Tongue (tissue), 1 donor: ENCODE measurements at regions not wholly inside any gene's neighbourhood (a gene's known extent, or its start where the extent isn't known, plus 50 kb on each side); places are given as distances from the start of the nearest gene placed in this dataset.
A peak's percentile ranks its signal among the peaks of the same experiment; 100 is the strongest.
"Not testable (repeated sequence)": the region's sequence is repeated elsewhere in the genome, so short reads cannot be mapped to it uniquely, and the experiment has no call there.

Source experiments
- DNase-seq: peaks from one replicate; pipeline ENCODE4 v3.0.0-alpha.2; 2015

DNA sequence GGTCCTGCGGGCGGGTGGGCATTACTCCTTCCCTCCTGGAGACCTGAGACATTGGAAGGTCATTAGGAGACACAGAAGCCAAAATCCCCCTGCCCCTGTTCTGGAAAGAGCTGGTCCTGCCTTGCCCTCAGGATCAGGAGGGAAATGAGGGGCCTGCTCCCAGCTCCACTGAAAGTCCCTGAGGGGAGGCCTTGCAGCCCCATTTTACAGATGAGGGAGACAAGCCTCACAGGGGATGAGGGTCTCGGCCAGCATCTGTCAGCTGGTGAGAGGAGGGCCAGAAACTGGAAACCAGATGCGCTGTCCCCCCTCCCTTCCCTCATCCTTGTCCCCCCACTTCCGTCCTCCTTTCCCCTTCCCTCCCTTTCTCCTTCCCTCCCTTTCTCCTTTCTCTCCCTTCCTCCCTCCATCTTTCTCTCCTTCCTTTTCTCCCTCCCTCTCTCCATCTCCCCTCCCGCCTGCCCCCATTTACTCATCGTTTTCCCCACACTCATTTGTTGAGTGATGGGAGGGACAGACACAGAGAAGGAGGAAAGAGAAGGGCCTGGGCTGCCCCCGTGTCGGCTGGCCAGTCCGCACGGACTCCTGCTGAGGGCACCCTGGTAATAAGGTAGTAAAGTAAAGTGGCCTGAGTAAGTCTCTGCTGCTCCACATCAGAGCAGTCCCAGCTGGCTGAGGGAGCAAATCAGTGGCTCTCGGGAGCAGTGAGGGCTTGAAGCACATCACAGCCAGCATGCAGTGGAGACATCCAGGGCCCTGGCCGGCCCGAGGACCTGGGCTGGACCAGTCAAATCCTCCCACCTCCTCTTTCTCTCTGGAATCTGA, 112.4 kb upstream of the ALDH1A3 start:
- no peak for DNase-seq

DNA sequence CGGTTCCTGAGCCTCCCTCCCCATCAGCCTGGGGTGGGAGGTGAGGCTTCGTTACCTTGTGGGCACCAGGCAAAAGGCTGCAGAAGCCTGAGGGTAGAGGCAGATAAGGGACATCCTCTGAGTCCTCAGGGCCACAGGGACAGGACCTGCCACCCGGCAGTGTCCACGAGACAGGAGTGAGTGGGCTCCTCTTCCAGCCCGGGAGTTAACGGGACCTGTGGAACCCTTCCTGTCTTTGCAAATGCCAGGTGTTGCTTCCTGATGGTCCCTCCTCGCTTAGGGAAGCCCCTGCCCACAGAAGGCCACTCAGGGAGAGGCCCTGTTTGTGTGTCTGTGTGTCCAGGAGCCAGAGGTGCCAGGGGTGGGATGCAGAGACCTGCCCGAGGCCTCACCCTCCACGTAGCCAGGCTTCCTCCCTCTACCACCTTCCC, 111.1 kb upstream of the ALDH1A3 start:
- no peak for DNase-seq

DNA sequence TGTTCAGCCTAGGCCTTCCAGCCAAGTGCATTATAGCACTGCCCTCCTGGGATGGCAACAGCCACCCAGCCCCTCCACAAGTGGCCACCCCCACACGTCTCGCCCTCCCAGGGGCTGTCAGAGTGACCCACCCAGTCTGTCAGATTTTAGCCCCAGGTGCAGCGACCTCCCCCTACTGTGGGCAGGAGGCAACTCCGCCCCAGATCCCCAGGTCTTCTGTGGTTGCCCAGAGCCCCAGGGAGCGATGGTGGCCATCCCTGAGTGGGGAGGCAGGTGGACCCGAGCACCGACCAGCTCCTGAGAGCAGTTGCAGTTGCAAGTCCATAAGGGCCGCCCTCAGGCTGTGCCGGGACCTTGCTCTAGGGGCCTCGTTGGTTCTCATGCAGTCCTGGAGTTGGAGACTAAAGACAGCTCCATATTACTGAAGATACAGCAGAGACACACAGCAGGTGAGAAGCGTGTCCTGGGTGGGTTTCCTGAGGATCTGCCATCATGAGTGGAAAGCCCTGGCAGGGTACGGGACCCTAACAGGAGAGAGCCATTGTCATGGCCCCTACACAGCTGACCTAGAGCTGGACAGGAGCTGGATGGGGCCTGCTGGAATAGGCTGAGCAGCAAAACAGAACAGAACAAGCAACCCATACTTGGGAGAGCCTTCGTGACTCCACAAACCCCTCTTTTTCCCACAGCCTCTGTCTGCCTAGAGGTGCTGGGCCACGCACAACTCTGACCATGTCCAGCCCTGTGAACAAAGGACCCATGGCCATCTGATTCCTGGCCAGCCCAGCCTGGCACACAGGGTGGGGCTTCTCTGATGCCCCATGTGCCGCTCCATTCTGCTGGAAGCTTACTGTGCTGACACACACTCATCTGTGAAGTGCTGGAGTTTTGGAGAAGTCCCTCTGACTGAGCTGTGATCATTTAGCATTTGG, 110.3 kb upstream of the ALDH1A3 start:
- DNase-seq: no peak

DNA sequence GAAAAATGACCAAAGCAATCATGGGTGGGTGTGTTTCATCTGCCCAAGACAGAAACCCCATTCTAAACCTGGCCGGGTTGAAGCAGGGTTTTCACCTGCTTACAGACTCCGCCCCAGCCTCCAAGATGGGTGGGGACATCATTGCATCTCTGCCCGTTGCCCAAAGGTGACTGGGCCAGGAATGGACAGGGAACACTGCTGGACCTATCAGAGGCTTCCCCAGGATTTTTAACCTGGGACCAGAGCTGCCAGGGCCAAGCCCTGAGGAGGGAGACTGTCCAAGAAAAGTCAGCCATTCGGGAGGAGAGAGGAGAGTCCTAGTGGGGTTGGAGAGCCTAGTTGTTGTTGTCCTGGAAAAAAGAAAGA, 109.7 kb upstream of the ALDH1A3 start:
- no peak for DNase-seq

DNA sequence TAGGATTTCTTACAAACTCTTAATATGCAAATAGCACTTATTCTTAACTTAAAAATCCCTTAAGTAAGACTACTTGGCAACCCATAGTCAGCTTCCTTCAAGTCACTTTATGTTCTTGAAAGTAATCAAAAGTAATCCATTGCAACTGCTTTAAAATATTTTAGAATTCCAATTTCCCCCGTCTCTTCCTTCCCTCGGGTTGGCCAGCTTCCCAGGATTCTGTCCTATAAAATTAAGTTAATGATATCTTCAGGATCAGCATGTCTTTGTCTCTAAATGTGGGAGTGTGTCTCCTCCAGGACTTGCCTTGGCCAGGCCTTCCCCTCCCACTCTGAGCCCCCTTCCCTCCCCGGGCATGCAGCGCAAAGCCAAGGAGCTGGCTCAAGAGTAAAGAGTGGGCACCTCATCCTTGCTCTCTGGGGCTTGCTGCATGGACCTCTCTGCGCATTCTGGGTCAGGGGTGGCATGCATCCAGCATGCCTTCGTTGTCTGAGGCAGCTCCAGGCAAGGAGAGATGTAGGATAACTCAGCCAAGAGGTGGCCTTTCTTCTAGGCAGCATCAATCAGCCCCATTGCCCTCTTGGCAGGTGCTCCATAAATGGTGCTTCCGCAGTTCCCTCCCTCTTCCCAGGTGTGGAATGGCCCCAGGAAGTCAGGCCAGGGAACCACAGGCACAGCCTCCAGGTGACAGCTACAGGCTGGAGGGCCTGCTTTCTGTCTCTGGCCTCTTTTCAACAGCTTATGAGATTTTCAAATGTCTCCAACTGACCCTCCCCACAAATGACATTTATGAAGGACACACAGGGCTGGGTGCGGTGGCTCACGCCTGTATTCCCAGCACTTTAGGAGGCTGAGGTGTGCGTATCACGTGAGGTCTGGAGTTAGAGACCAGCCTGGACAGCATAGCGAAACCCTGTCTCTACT, 108.7 kb upstream of the ALDH1A3 start:
- DNase-seq: peak; percentile 56

DNA sequence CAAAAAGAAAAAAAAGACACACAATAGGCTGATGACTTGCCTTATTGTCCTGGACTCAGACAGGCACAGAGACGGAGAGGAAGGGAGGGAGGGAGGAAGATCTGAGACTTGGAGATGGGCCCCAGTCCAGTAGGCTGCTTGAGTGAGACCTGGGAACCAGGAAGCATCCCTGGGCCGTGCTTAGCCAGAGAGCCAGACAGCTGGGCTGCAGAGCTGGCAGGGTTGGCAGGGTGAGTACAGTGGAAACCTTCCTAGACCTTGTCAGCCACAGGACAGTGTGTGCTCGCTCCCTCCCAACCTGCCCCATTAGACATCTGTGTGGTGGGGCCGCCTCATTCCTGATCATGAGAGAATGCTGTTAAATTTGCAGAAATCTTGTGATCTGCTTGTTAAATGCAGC, 107.9 kb upstream of the ALDH1A3 start:
- peak; percentile 49 for DNase-seq

DNA sequence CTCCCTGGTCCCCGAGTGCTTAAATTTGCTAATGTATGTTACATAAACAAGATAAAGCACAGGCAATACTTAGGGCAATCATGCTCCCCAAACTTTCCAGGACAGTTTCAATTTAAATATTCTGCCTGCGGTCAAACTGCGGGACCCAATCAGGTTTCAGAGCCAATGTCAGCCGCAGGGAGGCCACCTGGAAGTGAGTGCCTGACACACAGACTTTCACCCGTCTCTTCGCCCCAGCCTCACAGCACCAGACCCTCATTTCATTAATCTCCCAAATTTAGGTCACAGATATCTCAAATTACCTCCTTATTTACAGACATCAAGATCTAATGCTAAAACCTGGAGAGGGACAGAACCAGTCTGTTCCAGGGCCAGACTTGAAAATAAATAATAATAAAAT, 107.2 kb upstream of the ALDH1A3 start:
- no peak for DNase-seq

DNA sequence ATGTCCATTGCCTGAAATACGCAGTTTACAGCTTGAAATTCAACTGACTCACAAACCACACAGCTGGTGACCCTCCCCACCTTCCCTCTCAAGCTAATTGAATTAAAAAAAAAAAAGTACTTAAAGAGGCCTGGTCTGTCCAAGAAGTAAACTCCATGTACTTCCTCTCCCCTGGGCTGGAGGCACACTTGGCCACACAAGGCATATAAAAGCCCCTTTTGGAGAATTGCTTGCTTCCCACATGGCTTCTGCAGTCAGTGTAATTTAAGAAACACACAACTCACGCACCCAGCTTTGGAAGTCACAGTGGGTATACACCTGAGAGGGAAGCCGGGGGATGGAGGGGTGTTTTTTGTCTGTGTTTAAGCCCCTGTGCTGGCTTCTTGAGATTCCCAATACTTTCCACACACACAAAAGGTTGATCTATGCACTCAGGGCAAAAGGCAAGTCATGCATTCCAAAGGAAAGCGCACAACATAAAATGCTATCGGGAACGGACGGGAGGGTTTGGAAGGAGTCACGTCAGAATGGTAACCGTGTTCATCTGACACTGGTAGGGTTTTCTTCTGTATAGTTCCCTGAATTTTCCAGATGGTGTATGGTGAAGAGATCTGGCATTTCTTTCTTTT, 106.6 kb upstream of the ALDH1A3 start:
- peak; percentile 76 for DNase-seq

DNA sequence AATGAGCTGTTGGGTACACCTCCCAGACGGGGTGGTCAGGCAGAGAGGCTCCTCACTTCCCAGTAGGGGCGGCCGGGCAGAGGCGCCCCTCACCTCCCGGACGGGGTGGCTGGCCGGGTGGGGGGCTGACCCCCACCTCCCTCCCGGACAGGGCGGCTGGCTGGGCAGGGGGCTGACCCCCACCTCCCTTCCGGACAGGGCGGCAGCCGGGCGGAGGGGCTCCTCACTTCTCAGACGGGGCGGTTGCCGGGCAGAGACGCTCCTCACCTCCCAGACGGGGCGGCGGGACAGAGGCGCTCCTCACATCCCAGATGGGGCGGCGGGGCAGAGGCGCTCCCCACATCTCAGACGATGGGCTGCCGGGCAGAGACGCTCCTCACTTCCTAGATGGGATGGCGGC, 105.6 kb upstream of the ALDH1A3 start:
- DNase-seq: not testable (repeated sequence)

DNA sequence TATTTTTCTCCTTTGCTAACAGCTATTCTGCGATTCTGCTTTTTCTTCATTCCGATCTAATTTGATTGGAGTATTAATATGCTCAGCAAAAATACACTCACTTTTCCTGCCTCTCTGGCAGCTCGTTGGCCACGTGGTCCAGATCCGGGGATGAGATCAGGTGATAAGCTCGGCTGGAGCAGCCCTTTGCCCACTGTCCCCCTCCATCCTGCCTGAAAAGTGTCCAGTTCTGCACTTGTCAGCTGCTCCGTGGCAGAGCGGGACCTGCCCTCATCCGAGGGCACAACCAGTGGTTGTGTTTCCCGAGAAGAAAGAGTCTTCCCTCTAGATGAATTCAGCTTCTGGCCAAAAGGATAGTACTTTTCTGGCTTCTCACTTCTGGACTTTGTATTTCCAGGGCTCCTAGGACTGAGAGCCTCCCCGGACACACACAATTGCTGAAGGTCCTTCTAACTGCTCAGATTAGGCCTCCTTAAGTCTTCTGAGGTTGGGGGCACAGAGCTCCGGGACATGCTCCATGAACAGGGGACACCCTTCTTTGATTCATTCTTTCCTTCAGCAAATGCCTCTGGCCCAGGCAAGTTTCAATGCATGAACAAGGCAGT, 103.9 kb upstream of the ALDH1A3 start:
- DNase-seq: no peak

DNA sequence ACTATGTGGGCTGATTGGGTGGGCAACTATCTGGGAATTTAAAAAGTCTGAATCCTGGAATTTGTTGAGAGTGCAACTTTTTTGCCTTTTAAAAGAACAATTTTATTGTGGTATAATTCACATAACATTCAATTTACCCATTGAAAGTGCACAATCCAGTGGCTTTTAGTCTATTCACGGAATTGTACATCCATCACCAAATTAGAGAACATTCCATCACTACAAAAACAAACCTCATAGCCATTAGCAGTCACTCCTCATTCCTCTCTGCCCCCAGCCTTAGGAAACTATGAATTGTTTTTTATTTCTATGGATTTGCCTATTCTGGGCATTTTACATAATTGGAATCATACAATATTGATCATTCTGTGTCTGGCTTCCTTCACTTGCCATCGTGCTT, 101.8 kb upstream of the ALDH1A3 start:
- DNase-seq: no peak

DNA sequence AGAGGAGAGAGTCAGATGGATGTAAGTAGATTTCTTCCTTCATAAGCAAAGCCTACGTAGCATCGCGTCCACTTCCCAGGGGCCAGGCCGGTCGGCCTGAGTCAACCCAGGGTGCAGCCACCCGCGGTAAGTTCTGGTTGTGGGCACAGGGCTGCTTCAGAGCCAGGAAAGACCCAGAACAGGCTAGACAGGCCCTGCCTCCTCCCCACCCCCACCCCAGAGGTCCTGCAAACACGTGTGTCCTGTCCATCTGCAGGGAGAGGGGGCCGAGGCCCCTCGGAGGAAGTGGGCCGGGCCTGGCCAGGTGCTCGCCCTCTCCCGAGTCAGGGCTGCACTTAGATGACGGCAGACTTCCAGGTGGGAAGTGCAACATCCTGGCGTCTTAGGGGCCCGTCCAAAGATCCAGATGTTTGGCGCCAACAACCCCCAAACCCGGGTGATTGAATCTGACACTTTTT, 100.8 kb upstream of the ALDH1A3 start:
- DNase-seq: peak; percentile 87

DNA sequence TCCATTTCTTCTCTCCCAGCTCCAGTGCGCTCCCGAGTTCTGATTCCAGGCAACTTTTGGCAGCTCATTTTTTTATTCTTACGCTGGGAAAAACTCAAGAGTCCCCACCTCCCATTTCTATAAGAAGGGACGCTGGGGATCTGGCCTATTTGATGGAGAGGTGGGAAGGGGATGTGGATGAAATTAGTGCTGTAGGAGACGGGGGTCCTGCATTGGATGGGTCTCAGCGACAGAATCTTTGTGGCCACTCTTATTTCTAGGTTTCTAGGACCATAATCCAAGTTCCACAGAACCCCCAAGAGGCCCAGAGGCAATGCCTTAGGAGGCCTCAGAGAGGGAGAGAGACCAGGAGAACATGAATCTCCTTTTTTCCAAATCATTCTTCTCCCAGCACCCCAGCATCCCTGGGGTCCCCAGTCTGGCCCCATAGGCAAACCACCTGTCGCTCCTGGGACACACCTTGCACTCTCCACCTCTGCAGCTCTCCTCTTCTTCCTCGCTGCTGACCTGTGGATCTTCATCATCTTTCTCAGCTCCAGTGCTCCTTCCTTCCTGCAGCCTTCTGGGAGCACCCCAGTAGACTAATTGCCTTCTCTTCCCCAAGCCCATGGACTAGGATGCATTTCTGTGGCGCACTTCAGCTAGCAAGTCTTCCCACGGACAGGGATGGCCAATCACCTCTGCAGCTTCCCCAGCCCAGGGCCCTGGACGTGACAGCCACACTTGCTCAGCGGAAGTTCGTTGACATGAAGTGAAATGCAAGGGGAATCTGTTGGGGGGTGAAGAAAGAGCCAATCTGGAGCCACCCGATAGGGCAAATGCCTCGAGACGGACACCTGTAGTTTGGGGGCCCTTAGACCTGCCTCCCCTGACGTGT, 100.1 kb upstream of the ALDH1A3 start:
- no peak for DNase-seq

DNA sequence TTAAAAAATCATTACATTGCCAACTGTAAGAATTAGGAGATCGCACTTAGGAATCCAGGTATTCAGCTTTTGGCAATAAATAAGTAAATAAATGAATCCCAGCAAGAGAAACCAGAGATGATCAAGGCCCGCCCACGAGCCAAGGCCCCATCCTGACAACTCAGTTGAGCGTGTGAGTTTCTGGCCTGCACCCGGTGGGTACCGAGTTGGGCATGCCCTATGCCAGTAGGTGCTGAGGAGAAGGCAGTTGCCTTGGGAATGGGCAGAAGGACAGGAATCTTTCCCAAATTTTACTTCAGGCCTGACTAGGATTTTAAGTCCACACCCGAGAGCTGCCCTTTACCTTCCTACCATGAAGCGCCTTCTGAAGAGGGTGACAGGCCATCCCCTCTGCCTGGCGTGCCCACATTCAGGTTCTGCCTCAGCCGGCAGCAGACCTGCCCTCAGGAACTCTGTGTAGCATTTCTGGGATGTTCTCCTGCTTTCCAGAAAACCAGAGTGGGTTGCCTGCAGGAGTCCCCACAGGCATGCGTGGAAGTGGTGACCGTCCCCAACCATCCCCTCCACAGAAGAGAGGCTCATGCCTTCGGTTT, 99.3 kb upstream of the ALDH1A3 start:
- DNase-seq: no peak

DNA sequence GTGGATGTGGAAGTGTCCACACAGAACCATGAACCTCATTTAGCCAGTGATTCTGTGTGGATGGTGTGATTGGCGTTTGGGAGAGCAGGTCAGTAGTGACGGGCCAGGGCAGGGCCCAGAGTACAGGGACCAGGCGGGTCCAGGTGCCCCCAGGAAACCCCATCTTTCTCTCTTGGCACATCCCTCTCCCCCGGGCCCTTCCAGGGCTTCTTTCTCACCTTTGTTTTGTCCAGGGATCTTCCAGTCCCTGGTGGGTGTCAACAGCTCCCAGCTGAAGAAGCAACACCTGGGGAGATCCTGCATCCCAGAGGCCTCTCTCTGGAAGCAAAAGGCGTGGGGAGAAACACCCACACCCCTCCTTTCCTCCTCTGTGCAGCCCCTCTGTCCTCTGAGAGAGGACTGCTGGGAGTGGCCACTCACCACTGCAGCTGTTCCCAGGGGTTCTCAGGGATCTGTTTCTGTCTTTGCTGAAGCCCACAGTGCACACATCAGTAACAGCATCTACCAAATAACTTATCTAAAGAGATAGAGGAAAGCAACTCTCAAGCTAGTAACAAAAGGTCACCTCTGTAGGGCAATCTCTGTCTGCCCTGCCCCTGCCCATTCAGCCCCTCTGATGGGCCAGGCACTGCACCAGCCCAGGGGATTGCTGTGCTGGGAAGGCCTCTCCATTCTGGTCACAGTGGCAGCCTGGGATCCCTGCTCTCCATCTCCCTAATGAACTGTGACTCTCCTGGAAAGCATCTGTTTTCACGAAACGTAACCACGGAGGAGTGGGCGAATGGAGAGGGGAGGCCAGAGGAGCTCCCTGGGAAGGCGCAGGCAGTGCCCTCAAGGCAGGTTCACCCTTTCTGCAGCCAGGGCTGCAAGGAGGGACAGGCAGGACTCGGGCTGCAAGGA, 98.3 kb upstream of the ALDH1A3 start:
- DNase-seq: no peak

DNA sequence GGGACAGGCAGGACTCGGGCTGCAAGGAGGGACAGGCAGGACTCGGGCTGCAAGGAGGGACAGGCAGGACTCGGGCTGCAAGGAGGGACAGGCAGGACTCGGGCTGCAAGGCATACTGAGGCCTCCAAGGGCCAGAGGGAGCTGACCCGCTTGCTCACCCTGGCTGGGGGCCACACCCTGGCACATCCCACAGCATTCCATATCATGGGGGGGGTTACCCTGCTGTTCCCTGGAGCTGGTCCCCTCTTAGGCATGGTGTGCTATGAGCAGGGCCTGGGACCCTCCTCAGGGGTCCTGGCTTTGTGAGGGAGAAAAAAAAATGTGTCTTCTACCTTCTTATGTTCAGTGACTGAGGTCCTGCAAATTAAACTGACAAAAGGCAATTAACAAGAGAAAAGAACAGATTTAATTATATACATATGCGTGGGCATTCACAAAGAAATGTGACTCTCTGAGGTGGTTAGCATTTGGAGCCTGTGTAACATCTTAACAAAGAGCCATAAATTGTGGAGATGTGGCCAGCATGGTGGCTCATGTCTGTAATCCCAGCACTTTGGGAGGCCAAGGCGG, 97.6 kb upstream of the ALDH1A3 start:
- DNase-seq: no peak

DNA sequence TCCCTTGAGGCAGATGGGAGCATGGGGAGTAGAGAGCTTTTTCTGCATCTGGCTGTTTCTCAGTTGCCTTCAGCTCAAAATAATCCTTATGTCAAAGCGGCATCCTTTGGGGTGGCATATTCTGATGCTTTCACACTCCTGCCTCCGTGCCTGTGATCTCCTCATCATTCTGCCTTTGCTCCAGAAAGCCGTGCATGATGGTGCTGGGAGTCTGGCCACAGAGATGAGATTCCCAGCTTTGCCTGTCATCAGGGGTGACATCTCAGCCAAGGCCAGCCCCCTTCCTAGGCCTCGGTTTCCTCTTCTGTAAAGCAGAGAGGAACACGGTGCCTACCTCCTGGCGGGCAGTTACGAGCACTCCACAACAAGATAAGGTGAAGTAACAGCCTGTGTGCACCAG, 96.3 kb upstream of the ALDH1A3 start:
- no peak for DNase-seq

DNA sequence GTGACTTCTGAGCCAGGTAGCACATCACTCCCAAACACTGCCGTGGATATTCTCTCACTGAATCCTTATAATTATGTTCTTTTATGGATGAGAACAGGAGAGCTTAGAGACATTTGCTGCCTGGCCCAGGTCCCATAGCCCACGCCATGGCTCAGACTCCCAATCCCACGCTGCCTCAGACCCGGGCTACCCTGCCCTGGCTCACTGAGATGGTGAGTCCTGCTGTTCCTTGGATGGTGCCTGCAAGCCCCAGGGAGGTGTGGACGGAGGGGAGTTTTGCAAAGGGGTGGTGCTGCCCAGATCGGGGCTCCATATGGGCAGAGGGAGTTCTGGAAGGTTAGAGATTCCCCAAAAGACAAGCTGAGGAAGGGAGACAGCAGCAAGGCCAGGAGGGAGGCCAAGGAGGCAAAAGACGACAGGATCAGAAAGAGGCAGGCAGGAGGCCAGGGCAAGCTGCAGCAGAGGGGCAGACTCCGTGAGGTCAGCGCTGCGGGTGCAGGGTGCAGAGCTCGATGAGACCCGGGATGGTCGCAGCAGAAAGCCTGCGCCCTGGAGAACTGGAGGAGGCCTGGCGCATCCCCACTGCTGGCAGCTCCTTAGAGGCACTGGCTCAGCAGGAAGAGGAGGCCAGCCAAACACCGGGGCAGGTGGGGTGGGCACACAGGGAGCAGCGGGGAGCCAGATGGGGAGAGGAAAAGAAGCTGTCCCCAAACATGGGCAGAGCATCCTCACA, 95.7 kb upstream of the ALDH1A3 start:
- no peak for DNase-seq
